GM23338 (cell line): ENCODE measurements at regions not wholly inside any gene's neighbourhood (a gene's known extent, or its start where the extent isn't known, plus 50 kb on each side); places are given as distances from the start of the nearest gene placed in this dataset.

Source experiments
- ATAC-seq: fragments of 200-7000 bp; cut with Tn5 transposase; 3 replicates; pipeline ENCODE4 v1.9.1; 2020
- DNase-seq: peaks from one replicate; pipeline ENCODE4 v3.0.0-alpha.2; 2015; ENCODE audit warnings: low spot score
- H2AFZ ChIP-seq: fragments of 200-600 bp; sonication (generic); 2 replicates; pipeline ENCODE4 v1.8.0; 2016; ENCODE audit warnings: antibody characterized with exemption, mild to moderate bottlenecking, moderate library complexity
- H3F3A ChIP-seq: fragments of 200-600 bp; sonication (generic); replicated peaks from 2 replicates; pipeline ENCODE4 v1.8.0; 2017; ENCODE audit warnings: antibody characterized with exemption, mixed run types, low read depth
- H3K27ac ChIP-seq: fragments of 200-600 bp; sonication (generic); 2 replicates; pipeline ENCODE4 v1.6.1; 2016; ENCODE audit warnings: low read depth
- H3K27me3 ChIP-seq: fragments of 200-600 bp; sonication (generic); 2 replicates; pipeline ENCODE4 v1.8.0; 2016; ENCODE audit warnings: mild to moderate bottlenecking, mixed run types, moderate library complexity; ENCODE audit not compliant: insufficient read depth
- H3K36me3 ChIP-seq: fragments of 200-600 bp; sonication (generic); 2 replicates; pipeline ENCODE4 v1.8.0; 2016; ENCODE audit warnings: mild to moderate bottlenecking; ENCODE audit not compliant: insufficient read depth
- H3K4me1 ChIP-seq: fragments of 200-600 bp; sonication (generic); 2 replicates; pipeline ENCODE4 v1.8.0; 2016; ENCODE audit warnings: mild to moderate bottlenecking, moderate library complexity; ENCODE audit not compliant: insufficient read depth
- H3K4me2 ChIP-seq: fragments of 200-600 bp; sonication (generic); 2 replicates; pipeline ENCODE4 v1.7.1; 2017; ENCODE audit warnings: mixed run types
- H3K4me3 ChIP-seq: fragments of 200-600 bp; sonication (generic); 2 replicates; pipeline ENCODE4 v1.6.1; 2016; ENCODE audit warnings: mixed run types
- H3K79me2 ChIP-seq: fragments of 200-600 bp; sonication (generic); replicated peaks from 2 replicates; pipeline ENCODE4 v1.8.0; 2017; ENCODE audit warnings: mild to moderate bottlenecking; ENCODE audit not compliant: insufficient read depth
- H3K9me2 ChIP-seq: fragments of 200-600 bp; sonication (generic); 2 replicates; pipeline ENCODE4 v1.8.0; 2017; ENCODE audit not compliant: insufficient read depth
- H4K20me1 ChIP-seq: fragments of 200-600 bp; sonication (generic); replicated peaks from 2 replicates; pipeline ENCODE4 v1.8.0; 2017; ENCODE audit warnings: mild to moderate bottlenecking; ENCODE audit not compliant: insufficient read depth
- H3K27ac Mint-ChIP-seq: 2 replicates; pipeline ENCODE4 v1.8.0; 2020; ENCODE audit warnings: inconsistent platforms, mild to moderate bottlenecking, moderate library complexity, mixed read lengths
- H3K27me3 Mint-ChIP-seq: 3 replicates; pipeline ENCODE4 v1.8.0; 2022; ENCODE audit warnings: low read depth, mild to moderate bottlenecking, moderate library complexity, mixed read lengths, inconsistent platforms; ENCODE audit not compliant: insufficient read depth, poor library complexity
- H3K36me3 Mint-ChIP-seq: 3 replicates; pipeline ENCODE4 v1.8.0; 2021; ENCODE audit warnings: low read depth, mild to moderate bottlenecking, inconsistent platforms, moderate library complexity, mixed read lengths
- H3K4me1 Mint-ChIP-seq: 3 replicates; pipeline ENCODE4 v1.8.0; 2020; ENCODE audit warnings: mild to moderate bottlenecking, inconsistent platforms, mixed read lengths
- H3K4me3 Mint-ChIP-seq: 3 replicates; pipeline ENCODE4 v1.8.0; 2021; ENCODE audit warnings: moderate library complexity, mild to moderate bottlenecking, inconsistent platforms, mixed read lengths
- H3K9me3 Mint-ChIP-seq: 3 replicates; pipeline ENCODE4 v1.8.0; 2020; ENCODE audit warnings: moderate library complexity, mild to moderate bottlenecking, inconsistent platforms, mixed read lengths
- CREB1 ChIP-seq: fragments of 250-450 bp; sonication (Bioruptor Pico); IDR thresholded peaks from 2 replicates; pipeline ENCODE4 v1.5.0; 2020; ENCODE audit warnings: low read depth, mild to moderate bottlenecking, moderate library complexity
- EZH2 ChIP-seq: fragments of 200-600 bp; sonication (generic); IDR thresholded peaks from one replicate; pipeline ENCODE4 v1.8.0; 2017; ENCODE audit warnings: antibody characterized with exemption, mild to moderate bottlenecking, low read depth; ENCODE audit not compliant: unreplicated experiment
- EZH2phosphoT487 ChIP-seq: fragments of 200-600 bp; sonication (generic); IDR thresholded peaks from one replicate; pipeline ENCODE4 v1.8.1; 2018; ENCODE audit warnings: antibody characterized with exemption; ENCODE audit not compliant: unreplicated experiment
- JUNB ChIP-seq: IDR thresholded peaks from one replicate; pipeline ENCODE4 v1.6.1; 2016; ENCODE audit warnings: antibody characterized with exemption; ENCODE audit not compliant: unreplicated experiment
- NANOG ChIP-seq: IDR thresholded peaks from 2 replicates; pipeline ENCODE4 v1.6.1; 2016; ENCODE audit warnings: antibody characterized with exemption, borderline replicate concordance
- POLR2AphosphoS5 ChIP-seq: IDR thresholded peaks from 2 replicates; pipeline ENCODE4 v1.6.1; 2016; ENCODE audit warnings: antibody characterized with exemption, low read depth
- STAT1 ChIP-seq: IDR thresholded peaks from one replicate; pipeline ENCODE4 v1.6.1; 2016; ENCODE audit warnings: antibody characterized with exemption; ENCODE audit not compliant: unreplicated experiment
- ZNF114 ChIP-seq: fragments of 250-450 bp; sonication (Bioruptor Pico); IDR thresholded peaks from 2 replicates; pipeline ENCODE4 v1.5.0; 2020; ENCODE audit warnings: mild to moderate bottlenecking, moderate library complexity
- ZNF331 ChIP-seq: fragments of 250-450 bp; sonication (Bioruptor Pico); IDR thresholded peaks from 2 replicates; pipeline ENCODE4 v1.5.0; 2020; ENCODE audit warnings: low read depth, mild to moderate bottlenecking, moderate library complexity
- TF ChIP-seq, protein P1 (sequence below): IDR thresholded peaks from 2 replicates; pipeline ENCODE4 v1.6.1; 2016; ENCODE audit warnings: antibody characterized with exemption
- TF ChIP-seq, protein P2 (sequence below), 2 experiments: fragments of 200-600 bp in 1 of 2; sonication (generic) in 1 of 2; conservative IDR thresholded peaks; 2 replicates each; pipeline versions ENCODE4 v1.5.1 to v1.6.1; 2016 to 2017; ENCODE audit warnings: antibody characterized with exemption in 2 of 2, low read depth in 2 of 2, mild to moderate bottlenecking in 2 of 2, moderate library complexity in 1 of 2
- TF ChIP-seq, protein P3 (sequence below): IDR thresholded peaks from one replicate; pipeline ENCODE4 v1.6.1; 2018; ENCODE audit warnings: antibody characterized with exemption; ENCODE audit not compliant: unreplicated experiment
- TF ChIP-seq, protein P4 (sequence below): fragments of 250-450 bp; sonication (Bioruptor Pico); IDR thresholded peaks from 2 replicates; pipeline ENCODE4 v1.5.0; 2020; ENCODE audit warnings: mild to moderate bottlenecking, moderate library complexity

DNA sequence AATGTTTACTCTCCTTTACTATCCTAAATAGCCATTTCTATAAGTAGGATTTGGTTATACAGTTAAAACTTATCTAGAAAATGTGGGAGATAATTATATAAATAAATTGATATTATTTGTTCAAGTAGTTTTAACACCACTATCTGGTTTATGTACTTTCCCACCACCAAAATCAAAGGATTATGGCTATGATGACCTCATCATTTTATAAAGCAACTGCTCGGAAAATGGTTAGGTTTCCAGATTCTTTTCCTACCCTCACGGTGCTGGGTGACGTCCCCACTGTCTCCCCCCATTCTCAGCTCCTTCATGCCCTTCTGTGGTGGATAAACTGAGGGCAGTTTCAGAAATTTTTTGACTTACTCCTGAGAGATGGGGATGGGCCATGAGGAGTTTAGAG, 1011.8 kb upstream of the ADGRL4 start:
- Histone ChIP-seq H3K36me3 (no peaks in the 10 kb centered on the region), H3K4me1 (no peaks in the 10 kb centered on the region), H3K27ac (no peak overlapping the region), H3K27me3 (no peaks in the 10 kb centered on the region), H3K79me2 (no peaks in the 10 kb centered on the region), H3K4me2 (no peak overlapping the region), H4K20me1 (no peaks in the 10 kb centered on the region), H3K4me3 (no peak overlapping the region), H2AFZ (no peak overlapping the region), H3K9me2 (no peaks in the 10 kb centered on the region), H3F3A (no peaks in the 10 kb centered on the region)
- H3K36me3 Mint-ChIP-seq = no peaks in the 10 kb centered on the region
- H3K27ac Mint-ChIP-seq = no peak overlapping the region
- H3K4me3 Mint-ChIP-seq = no peak overlapping the region
- DNase-seq (no peak), ATAC-seq (no peak)
- H3K9me3 Mint-ChIP-seq = no peaks in the 10 kb centered on the region
- TF ChIP-seq EZH2phosphoT487 (no peak), JUNB (no peak), EZH2 (no peak), STAT1 (no peak), CREB1 (no peak), POLR2AphosphoS5 (no peak), ZNF331 (no peak), ZNF114 (no peak), NANOG (no peak)
- TF ChIP-seq, protein P1, sequence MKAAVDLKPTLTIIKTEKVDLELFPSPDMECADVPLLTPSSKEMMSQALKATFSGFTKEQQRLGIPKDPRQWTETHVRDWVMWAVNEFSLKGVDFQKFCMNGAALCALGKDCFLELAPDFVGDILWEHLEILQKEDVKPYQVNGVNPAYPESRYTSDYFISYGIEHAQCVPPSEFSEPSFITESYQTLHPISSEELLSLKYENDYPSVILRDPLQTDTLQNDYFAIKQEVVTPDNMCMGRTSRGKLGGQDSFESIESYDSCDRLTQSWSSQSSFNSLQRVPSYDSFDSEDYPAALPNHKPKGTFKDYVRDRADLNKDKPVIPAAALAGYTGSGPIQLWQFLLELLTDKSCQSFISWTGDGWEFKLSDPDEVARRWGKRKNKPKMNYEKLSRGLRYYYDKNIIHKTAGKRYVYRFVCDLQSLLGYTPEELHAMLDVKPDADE = no peak
- TF ChIP-seq, protein P2, sequence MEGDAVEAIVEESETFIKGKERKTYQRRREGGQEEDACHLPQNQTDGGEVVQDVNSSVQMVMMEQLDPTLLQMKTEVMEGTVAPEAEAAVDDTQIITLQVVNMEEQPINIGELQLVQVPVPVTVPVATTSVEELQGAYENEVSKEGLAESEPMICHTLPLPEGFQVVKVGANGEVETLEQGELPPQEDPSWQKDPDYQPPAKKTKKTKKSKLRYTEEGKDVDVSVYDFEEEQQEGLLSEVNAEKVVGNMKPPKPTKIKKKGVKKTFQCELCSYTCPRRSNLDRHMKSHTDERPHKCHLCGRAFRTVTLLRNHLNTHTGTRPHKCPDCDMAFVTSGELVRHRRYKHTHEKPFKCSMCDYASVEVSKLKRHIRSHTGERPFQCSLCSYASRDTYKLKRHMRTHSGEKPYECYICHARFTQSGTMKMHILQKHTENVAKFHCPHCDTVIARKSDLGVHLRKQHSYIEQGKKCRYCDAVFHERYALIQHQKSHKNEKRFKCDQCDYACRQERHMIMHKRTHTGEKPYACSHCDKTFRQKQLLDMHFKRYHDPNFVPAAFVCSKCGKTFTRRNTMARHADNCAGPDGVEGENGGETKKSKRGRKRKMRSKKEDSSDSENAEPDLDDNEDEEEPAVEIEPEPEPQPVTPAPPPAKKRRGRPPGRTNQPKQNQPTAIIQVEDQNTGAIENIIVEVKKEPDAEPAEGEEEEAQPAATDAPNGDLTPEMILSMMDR (conservative IDR thresholded peaks at IDR 0.05; ENCODE audit: low read depth in 2 of 2) = no peak
- TF ChIP-seq, protein P3, sequence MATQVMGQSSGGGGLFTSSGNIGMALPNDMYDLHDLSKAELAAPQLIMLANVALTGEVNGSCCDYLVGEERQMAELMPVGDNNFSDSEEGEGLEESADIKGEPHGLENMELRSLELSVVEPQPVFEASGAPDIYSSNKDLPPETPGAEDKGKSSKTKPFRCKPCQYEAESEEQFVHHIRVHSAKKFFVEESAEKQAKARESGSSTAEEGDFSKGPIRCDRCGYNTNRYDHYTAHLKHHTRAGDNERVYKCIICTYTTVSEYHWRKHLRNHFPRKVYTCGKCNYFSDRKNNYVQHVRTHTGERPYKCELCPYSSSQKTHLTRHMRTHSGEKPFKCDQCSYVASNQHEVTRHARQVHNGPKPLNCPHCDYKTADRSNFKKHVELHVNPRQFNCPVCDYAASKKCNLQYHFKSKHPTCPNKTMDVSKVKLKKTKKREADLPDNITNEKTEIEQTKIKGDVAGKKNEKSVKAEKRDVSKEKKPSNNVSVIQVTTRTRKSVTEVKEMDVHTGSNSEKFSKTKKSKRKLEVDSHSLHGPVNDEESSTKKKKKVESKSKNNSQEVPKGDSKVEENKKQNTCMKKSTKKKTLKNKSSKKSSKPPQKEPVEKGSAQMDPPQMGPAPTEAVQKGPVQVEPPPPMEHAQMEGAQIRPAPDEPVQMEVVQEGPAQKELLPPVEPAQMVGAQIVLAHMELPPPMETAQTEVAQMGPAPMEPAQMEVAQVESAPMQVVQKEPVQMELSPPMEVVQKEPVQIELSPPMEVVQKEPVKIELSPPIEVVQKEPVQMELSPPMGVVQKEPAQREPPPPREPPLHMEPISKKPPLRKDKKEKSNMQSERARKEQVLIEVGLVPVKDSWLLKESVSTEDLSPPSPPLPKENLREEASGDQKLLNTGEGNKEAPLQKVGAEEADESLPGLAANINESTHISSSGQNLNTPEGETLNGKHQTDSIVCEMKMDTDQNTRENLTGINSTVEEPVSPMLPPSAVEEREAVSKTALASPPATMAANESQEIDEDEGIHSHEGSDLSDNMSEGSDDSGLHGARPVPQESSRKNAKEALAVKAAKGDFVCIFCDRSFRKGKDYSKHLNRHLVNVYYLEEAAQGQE = no peak
- TF ChIP-seq, protein P4, sequence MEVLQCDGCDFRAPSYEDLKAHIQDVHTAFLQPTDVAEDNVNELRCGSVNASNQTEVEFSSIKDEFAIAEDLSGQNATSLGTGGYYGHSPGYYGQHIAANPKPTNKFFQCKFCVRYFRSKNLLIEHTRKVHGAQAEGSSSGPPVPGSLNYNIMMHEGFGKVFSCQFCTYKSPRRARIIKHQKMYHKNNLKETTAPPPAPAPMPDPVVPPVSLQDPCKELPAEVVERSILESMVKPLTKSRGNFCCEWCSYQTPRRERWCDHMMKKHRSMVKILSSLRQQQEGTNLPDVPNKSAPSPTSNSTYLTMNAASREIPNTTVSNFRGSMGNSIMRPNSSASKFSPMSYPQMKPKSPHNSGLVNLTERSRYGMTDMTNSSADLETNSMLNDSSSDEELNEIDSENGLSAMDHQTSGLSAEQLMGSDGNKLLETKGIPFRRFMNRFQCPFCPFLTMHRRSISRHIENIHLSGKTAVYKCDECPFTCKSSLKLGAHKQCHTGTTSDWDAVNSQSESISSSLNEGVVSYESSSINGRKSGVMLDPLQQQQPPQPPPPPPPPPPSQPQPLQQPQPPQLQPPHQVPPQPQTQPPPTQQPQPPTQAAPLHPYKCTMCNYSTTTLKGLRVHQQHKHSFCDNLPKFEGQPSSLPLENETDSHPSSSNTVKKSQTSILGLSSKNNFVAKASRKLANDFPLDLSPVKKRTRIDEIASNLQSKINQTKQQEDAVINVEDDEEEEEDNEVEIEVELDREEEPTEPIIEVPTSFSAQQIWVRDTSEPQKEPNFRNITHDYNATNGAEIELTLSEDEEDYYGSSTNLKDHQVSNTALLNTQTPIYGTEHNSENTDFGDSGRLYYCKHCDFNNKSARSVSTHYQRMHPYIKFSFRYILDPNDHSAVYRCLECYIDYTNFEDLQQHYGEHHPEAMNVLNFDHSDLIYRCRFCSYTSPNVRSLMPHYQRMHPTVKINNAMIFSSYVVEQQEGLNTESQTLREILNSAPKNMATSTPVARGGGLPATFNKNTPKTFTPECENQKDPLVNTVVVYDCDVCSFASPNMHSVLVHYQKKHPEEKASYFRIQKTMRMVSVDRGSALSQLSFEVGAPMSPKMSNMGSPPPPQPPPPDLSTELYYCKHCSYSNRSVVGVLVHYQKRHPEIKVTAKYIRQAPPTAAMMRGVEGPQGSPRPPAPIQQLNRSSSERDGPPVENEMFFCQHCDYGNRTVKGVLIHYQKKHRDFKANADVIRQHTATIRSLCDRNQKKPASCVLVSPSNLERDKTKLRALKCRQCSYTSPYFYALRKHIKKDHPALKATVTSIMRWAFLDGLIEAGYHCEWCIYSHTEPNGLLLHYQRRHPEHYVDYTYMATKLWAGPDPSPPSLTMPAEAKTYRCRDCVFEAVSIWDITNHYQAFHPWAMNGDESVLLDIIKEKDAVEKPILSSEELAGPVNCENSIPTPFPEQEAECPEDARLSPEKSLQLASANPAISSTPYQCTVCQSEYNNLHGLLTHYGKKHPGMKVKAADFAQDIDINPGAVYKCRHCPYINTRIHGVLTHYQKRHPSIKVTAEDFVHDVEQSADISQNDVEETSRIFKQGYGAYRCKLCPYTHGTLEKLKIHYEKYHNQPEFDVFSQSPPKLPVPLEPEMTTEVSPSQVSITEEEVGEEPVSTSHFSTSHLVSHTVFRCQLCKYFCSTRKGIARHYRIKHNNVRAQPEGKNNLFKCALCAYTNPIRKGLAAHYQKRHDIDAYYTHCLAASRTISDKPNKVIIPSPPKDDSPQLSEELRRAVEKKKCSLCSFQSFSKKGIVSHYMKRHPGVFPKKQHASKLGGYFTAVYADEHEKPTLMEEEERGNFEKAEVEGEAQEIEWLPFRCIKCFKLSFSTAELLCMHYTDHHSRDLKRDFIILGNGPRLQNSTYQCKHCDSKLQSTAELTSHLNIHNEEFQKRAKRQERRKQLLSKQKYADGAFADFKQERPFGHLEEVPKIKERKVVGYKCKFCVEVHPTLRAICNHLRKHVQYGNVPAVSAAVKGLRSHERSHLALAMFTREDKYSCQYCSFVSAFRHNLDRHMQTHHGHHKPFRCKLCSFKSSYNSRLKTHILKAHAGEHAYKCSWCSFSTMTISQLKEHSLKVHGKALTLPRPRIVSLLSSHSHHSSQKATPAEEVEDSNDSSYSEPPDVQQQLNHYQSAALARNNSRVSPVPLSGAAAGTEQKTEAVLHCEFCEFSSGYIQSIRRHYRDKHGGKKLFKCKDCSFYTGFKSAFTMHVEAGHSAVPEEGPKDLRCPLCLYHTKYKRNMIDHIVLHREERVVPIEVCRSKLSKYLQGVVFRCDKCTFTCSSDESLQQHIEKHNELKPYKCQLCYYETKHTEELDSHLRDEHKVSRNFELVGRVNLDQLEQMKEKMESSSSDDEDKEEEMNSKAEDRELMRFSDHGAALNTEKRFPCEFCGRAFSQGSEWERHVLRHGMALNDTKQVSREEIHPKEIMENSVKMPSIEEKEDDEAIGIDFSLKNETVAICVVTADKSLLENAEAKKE (CRISPR knock-in tag) = no peak
- H3K27me3 Mint-ChIP-seq = no peaks in the 10 kb centered on the region
- no peaks in the 10 kb centered on the region for H3K4me1 Mint-ChIP-seq
